Astrocyte (in vitro differentiated cells and primary cell): ENCODE measurements at regions not wholly inside any gene's neighbourhood (a gene's known extent, or its start where the extent isn't known, plus 50 kb on each side); places are given as distances from the start of the nearest gene placed in this dataset.

ENCODE experiments used
- DNase-seq: peaks from one replicate; pipeline ENCODE4 v3.0.0-alpha.2; 2010; ENCODE audit warnings: low read depth
- FAIRE-seq: peaks from 2 replicates; lab custom pipeline; 2011; peaks lifted over from hg19 to GRCh38; lab: Jason Lieb, UNC
- H2AFZ ChIP-seq: 2 replicates; pipeline ENCODE4 v1.6.0; 2012; ENCODE audit warnings: low read depth, low read length, inconsistent platforms
- H3K27ac ChIP-seq: 2 replicates; pipeline ENCODE4 v1.5.1; 2011; ENCODE audit warnings: low read depth, low read length, inconsistent platforms
- H3K27me3 ChIP-seq: 2 replicates; pipeline ENCODE4 v1.6.0; 2011; ENCODE audit warnings: low read length, inconsistent platforms; ENCODE audit not compliant: insufficient read depth
- H3K36me3 ChIP-seq: 2 replicates; pipeline ENCODE4 v1.5.1; 2011; ENCODE audit warnings: low read length, inconsistent platforms; ENCODE audit not compliant: insufficient read depth
- H3K4me1 ChIP-seq: 2 replicates; pipeline ENCODE4 v1.5.1; 2011; ENCODE audit warnings: low read length, inconsistent platforms; ENCODE audit not compliant: insufficient read depth
- H3K4me2 ChIP-seq: 2 replicates; pipeline ENCODE4 v1.6.0; 2012; ENCODE audit warnings: low read length, inconsistent platforms
- H3K4me3 ChIP-seq: 2 replicates; pipeline ENCODE4 v1.5.1; 2011; ENCODE audit warnings: low read depth, mild to moderate bottlenecking, low read length, inconsistent platforms; ENCODE audit not compliant: insufficient read depth
- H3K79me2 ChIP-seq: 2 replicates; pipeline ENCODE4 v1.6.0; 2012; ENCODE audit warnings: mild to moderate bottlenecking, low read length, inconsistent platforms; ENCODE audit not compliant: insufficient read depth
- H3K9ac ChIP-seq: 2 replicates; pipeline ENCODE4 v1.6.0; 2012; ENCODE audit warnings: mild to moderate bottlenecking, low read length, inconsistent platforms
- H3K9me3 ChIP-seq: 2 replicates; pipeline ENCODE4 v1.5.1; 2012; ENCODE audit warnings: low read depth, mild to moderate bottlenecking, low read length, inconsistent platforms; ENCODE audit not compliant: insufficient read depth
- H4K20me1 ChIP-seq: 2 replicates; pipeline ENCODE4 v1.6.0; 2012; ENCODE audit warnings: low read length, inconsistent platforms; ENCODE audit not compliant: insufficient read depth
- H3K27ac Mint-ChIP-seq: one replicate; pipeline ENCODE4 v1.8.0; 2021; ENCODE audit warnings: mild to moderate bottlenecking, mixed read lengths; ENCODE audit not compliant: unreplicated experiment
- H3K27me3 Mint-ChIP-seq: one replicate; pipeline ENCODE4 v1.8.0; 2021; ENCODE audit warnings: low read depth, mixed read lengths; ENCODE audit not compliant: unreplicated experiment
- H3K36me3 Mint-ChIP-seq: one replicate; pipeline ENCODE4 v1.8.0; 2021; ENCODE audit warnings: low read depth, mixed read lengths; ENCODE audit not compliant: unreplicated experiment
- H3K4me1 Mint-ChIP-seq: one replicate; pipeline ENCODE4 v1.8.0; 2021; ENCODE audit warnings: low read depth, mixed read lengths; ENCODE audit not compliant: unreplicated experiment
- H3K4me3 Mint-ChIP-seq: one replicate; pipeline ENCODE4 v1.8.0; 2021; ENCODE audit warnings: mild to moderate bottlenecking, moderate library complexity, mixed read lengths; ENCODE audit not compliant: unreplicated experiment
- H3K9me3 Mint-ChIP-seq: one replicate; pipeline ENCODE4 v1.8.0; 2021; ENCODE audit warnings: mild to moderate bottlenecking, mixed read lengths; ENCODE audit not compliant: unreplicated experiment
- CTCF ChIP-seq: IDR thresholded peaks from 2 replicates; pipeline ENCODE4 v1.5.1; 2011; ENCODE audit warnings: low read depth, mild to moderate bottlenecking, inconsistent platforms, low read length, moderate library complexity; ENCODE audit not compliant: insufficient read depth
- EZH2 ChIP-seq: IDR thresholded peaks from 2 replicates; pipeline ENCODE4 v1.6.1; 2012; ENCODE audit warnings: mild to moderate bottlenecking, low read length, inconsistent platforms; ENCODE audit not compliant: insufficient read depth

DNA sequence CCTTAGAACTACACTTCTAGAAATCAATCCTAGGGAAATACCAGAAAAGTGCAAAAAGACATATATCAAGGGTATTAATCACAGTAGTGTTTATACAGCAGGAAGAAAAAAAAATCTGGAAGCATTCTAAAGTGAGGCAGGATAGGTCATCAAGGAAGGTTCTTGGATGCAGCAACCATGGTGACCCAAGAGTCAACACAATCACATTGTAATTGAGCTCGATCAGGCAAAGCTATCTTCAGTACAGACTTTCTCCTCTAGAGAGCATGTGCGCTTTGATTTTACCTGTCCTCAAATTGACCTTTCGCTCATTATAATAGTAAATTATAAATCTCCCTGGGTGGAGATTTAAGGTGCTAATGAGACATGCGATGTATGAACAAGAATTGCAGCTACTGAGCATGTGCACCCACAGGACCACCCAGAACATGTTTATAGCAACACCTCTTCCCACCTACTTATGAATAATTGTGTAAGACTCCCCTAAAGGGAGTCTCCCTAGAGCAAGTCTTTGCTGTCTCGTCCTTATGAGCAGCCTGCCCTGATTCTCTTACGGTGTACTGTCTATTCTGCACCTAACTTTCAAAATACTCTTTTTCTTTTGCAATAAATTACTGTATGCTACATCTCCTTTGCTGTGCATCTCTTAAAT lies 297.7 kb downstream of the ATPSCKMT start:
- no peak overlapping the region for H3K4me3 Mint-ChIP-seq
- Histone ChIP-seq H3K9me3 (no peaks in the 10 kb centered on the region), H3K4me2 (no peak overlapping the region), H4K20me1 (no peaks in the 10 kb centered on the region), H3K36me3 (no peaks in the 10 kb centered on the region), H2AFZ (no peak overlapping the region), H3K9ac (no peak overlapping the region), H3K4me1 (no peaks in the 10 kb centered on the region), H3K79me2 (no peaks in the 10 kb centered on the region), H3K27me3 (no peaks in the 10 kb centered on the region), H3K4me3 (no peak overlapping the region), H3K27ac (no peak overlapping the region)
- H3K27me3 Mint-ChIP-seq: peaks cover 10% of the 10 kb centered on the region
- no peaks in the 10 kb centered on the region for H3K36me3 Mint-ChIP-seq
- no peaks in the 10 kb centered on the region for H3K9me3 Mint-ChIP-seq
- no peak overlapping the region for H3K27ac Mint-ChIP-seq
- TF ChIP-seq CTCF (no peak), EZH2 (no peak)
- H3K4me1 Mint-ChIP-seq: peaks cover 12% of the 10 kb centered on the region
- no peak for DNase-seq
- FAIRE-seq: no peak

DNA sequence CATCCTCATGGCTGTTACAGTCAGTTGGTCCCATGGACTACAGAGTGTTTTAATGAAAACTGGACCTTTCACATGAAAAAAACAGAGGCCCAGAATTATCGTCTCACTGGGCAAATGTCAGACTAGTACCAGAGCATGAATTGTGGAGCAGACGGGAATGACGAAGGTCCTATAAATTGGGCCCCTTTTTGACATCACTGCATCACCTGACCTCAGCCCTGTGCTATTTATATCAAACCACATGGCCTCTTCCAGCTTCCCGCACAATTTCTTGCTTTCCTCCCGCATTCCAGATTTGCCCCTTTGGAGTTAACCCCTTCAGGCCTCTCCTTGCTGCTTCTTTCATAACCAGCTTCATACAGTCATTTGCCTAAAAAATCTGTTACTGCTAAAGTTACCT lies 301.7 kb downstream of the ATPSCKMT start:
- Mint-ChIP-seq H3K27ac (no peak overlapping the region), H3K4me1 (peaks cover 13% of the 10 kb centered on the region), H3K27me3 (peaks cover 3% of the 10 kb centered on the region), H3K9me3 (no peaks in the 10 kb centered on the region), H3K4me3 (no peak overlapping the region), H3K36me3 (no peaks in the 10 kb centered on the region)
- H3K27ac ChIP-seq: no peak overlapping the region
- no peak for DNase-seq
- H3K9ac ChIP-seq: no peak overlapping the region
- FAIRE-seq: no peak
- H3K4me3 ChIP-seq: no peak overlapping the region
- no peaks in the 10 kb centered on the region for H3K27me3 ChIP-seq
- no peaks in the 10 kb centered on the region for H3K4me1 ChIP-seq
- H3K4me2 ChIP-seq: no peak overlapping the region
- H3K36me3 ChIP-seq: no peaks in the 10 kb centered on the region
- H4K20me1 ChIP-seq: no peaks in the 10 kb centered on the region
- H3K9me3 ChIP-seq: no peaks in the 10 kb centered on the region
- TF ChIP-seq CTCF (no peak), EZH2 (no peak)
- H3K79me2 ChIP-seq: no peaks in the 10 kb centered on the region
- H2AFZ ChIP-seq: no peak overlapping the region

- no peak overlapping the region for H2AFZ ChIP-seq
- peaks cover 3% of the 10 kb centered on the region for H3K27me3 Mint-ChIP-seq
These were observed 302.4 kb downstream of the ATPSCKMT start for GRCh38 chr5:9947225-9947714.

More at GRCh38 chr5:9947225-9947714, 302.4 kb downstream of the ATPSCKMT start:
- no peaks in the 10 kb centered on the region for H3K36me3 Mint-ChIP-seq
- no peak for TF ChIP-seq EZH2
- no peak for TF ChIP-seq CTCF
- no peak overlapping the region for H3K27ac Mint-ChIP-seq
- H3K27me3 ChIP-seq: no peaks in the 10 kb centered on the region
- H3K9me3 ChIP-seq: no peaks in the 10 kb centered on the region
- no peaks in the 10 kb centered on the region for H3K36me3 ChIP-seq
- H3K4me3 Mint-ChIP-seq: no peak overlapping the region
- no peak overlapping the region for H3K27ac ChIP-seq
- H4K20me1 ChIP-seq: no peaks in the 10 kb centered on the region
- DNase-seq (peak; percentile 44), FAIRE-seq (no peak)
- H3K79me2 ChIP-seq: no peaks in the 10 kb centered on the region
- H3K9me3 Mint-ChIP-seq: no peaks in the 10 kb centered on the region
- no peak overlapping the region for H3K4me2 ChIP-seq
- H3K4me3 ChIP-seq: no peak overlapping the region
- H3K4me1 Mint-ChIP-seq: peaks cover 13% of the 10 kb centered on the region
- no peak overlapping the region for H3K9ac ChIP-seq
- no peaks in the 10 kb centered on the region for H3K4me1 ChIP-seq
